CD4-positive, alpha-beta T cell (primary cell): ENCODE measurements at regions not wholly inside any gene's neighbourhood (a gene's known extent, or its start where the extent isn't known, plus 50 kb on each side); places are given as distances from the start of the nearest gene placed in this dataset.

Source experiments
- ATAC-seq: fragments of 200-7000 bp; cut with Tn5 transposase; one replicate; pipeline ENCODE4 v1.10.0; 2022; ENCODE audit warnings: mild to moderate bottlenecking; ENCODE audit not compliant: poor library complexity
- CTCF ChIA-PET: fragments of 350-600 bp; sonication (Branson Sonifier 250); formaldehyde crosslinking; loops from one replicate; lab custom pipeline; 2021; ENCODE audit warnings: antibody characterized with exemption, inconsistent platforms; lab: Charles Lee
- POLR2A ChIA-PET: fragments of 350-600 bp; sonication (Branson Sonifier 250); formaldehyde crosslinking; loops from one replicate; lab custom pipeline; 2021; ENCODE audit warnings: antibody characterized with exemption, inconsistent platforms; lab: Charles Lee
- DNase-seq, 14 experiments: peaks; one replicate each; pipeline ENCODE4 v3.0.0-alpha.2; 2013 to 2020; ENCODE audit warnings: mixed read lengths in 2 of 14
- H3K27ac ChIP-seq, 2 donors: one replicate each; pipeline versions ENCODE4 v1.5.1 to v1.7.0; 2013; ENCODE audit warnings: low read length in 2 of 2, low read depth in 1 of 2, mild to moderate bottlenecking in 1 of 2
- H3K27me3 ChIP-seq, 2 experiments: 1 replicate in 1 of 2; 2 replicates in 1 of 2; pipeline versions ENCODE4 v1.6.1 to v1.7.0; 2013; ENCODE audit warnings: low read length in 2 of 2, control low read depth in 1 of 2, mild to moderate bottlenecking in 1 of 2, moderate library complexity in 1 of 2; ENCODE audit not compliant: insufficient read depth in 2 of 2, control insufficient read depth in 1 of 2
- H3K36me3 ChIP-seq: one replicate; pipeline ENCODE4 v1.6.1; 2013; ENCODE audit warnings: low read length, control low read depth; ENCODE audit not compliant: insufficient read depth
- H3K4me1 ChIP-seq: one replicate; pipeline ENCODE4 v1.6.1; 2013; ENCODE audit warnings: low read length, control low read depth; ENCODE audit not compliant: insufficient read depth
- H3K4me3 ChIP-seq: one replicate; pipeline ENCODE4 v1.5.1; 2013; ENCODE audit warnings: mild to moderate bottlenecking, low read length, moderate library complexity
- H3K9me3 ChIP-seq, 2 experiments: 1 replicate in 1 of 2; 2 replicates in 1 of 2; pipeline versions ENCODE4 v1.6.1 to v1.7.0; 2013; ENCODE audit warnings: low read length in 2 of 2, mild to moderate bottlenecking in 2 of 2, control low read depth in 1 of 2, moderate library complexity in 1 of 2; ENCODE audit not compliant: control insufficient read depth in 1 of 2, insufficient read depth in 1 of 2
- H3K27ac Mint-ChIP-seq: one replicate; pipeline ENCODE4 v1.8.0; 2020; ENCODE audit warnings: mixed read lengths
- H3K27me3 Mint-ChIP-seq: one replicate; pipeline ENCODE4 v1.8.0; 2021; ENCODE audit warnings: mixed read lengths
- H3K36me3 Mint-ChIP-seq: one replicate; pipeline ENCODE4 v1.8.0; 2021; ENCODE audit warnings: low read depth, mixed read lengths
- H3K4me1 Mint-ChIP-seq: one replicate; pipeline ENCODE4 v1.8.0; 2021; ENCODE audit warnings: low read depth, mixed read lengths
- H3K4me3 Mint-ChIP-seq: one replicate; pipeline ENCODE4 v1.8.0; 2020; ENCODE audit warnings: mild to moderate bottlenecking, mixed read lengths
- H3K9me3 Mint-ChIP-seq: one replicate; pipeline ENCODE4 v1.8.0; 2020; ENCODE audit warnings: mixed read lengths
- intact Hi-C, 2 experiments: fragments of 100-400 bp; cut with DNase I in 1 of 2; cut with micrococcal nuclease in 1 of 2; formaldehyde crosslinking; loops; one replicate each; pipeline versions ENCODE4 v1.15.1 to v1.9.0; 2023 to 2025; cut with DNase I, micrococcal nuclease
- TF ChIP-seq, protein P1 (sequence below): fragments of 200-600 bp; IDR thresholded peaks from one replicate; pipeline ENCODE4 v1.8.0; 2022; ENCODE audit warnings: antibody characterized with exemption, mild to moderate bottlenecking

DNA sequence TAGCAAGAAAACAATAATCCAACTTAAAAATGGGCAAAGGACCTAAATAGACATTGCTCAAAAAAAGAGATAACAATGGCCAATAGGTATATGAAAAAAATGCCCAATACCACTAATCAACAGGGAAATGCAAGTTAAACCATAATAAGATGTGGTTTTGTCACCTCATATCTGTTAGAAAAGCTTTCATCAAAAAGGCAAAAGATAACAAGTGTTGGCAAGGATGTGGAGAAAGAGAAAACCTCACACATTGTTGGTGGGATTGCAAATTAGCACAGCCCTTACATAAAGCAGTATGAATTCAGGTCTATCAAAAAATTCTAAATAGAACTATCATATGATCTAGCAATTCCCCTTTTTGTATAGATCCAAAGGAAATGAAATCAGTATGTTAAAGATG lies 387.2 kb upstream of the DUSP10 start:
- POLR2A ChIA-PET = no interaction called here
- H3K27ac Mint-ChIP-seq = no peak overlapping the region
- CTCF ChIA-PET = no interaction called here
- no peaks in the 10 kb centered on the region for H3K4me1 ChIP-seq
- peaks cover 0 to 4% of the 10 kb centered on the region in 2 experiments for H3K9me3 ChIP-seq
- no peaks in the 10 kb centered on the region for H3K36me3 Mint-ChIP-seq
- no peaks in the 10 kb centered on the region for H3K27me3 Mint-ChIP-seq
- H3K36me3 ChIP-seq = no peaks in the 10 kb centered on the region
- no peak for ATAC-seq
- intact Hi-C loops = no loop called here
- no peaks in the 10 kb centered on the region for H3K9me3 Mint-ChIP-seq
- H3K4me1 Mint-ChIP-seq = no peaks in the 10 kb centered on the region
- TF ChIP-seq, protein P1, sequence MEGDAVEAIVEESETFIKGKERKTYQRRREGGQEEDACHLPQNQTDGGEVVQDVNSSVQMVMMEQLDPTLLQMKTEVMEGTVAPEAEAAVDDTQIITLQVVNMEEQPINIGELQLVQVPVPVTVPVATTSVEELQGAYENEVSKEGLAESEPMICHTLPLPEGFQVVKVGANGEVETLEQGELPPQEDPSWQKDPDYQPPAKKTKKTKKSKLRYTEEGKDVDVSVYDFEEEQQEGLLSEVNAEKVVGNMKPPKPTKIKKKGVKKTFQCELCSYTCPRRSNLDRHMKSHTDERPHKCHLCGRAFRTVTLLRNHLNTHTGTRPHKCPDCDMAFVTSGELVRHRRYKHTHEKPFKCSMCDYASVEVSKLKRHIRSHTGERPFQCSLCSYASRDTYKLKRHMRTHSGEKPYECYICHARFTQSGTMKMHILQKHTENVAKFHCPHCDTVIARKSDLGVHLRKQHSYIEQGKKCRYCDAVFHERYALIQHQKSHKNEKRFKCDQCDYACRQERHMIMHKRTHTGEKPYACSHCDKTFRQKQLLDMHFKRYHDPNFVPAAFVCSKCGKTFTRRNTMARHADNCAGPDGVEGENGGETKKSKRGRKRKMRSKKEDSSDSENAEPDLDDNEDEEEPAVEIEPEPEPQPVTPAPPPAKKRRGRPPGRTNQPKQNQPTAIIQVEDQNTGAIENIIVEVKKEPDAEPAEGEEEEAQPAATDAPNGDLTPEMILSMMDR = no peak
- no peak overlapping the region for H3K4me3 ChIP-seq
- peak in 1 of 14 experiments; percentile 54 for DNase-seq
- no peaks in the 10 kb centered on the region for H3K27me3 ChIP-seq
- no peak overlapping the region for H3K27ac ChIP-seq
- no peak overlapping the region for H3K4me3 Mint-ChIP-seq

GRCh38 chr1:222127526-222128152 lies 385.8 kb upstream of the DUSP10 start:
- Mint-ChIP-seq H3K36me3 (no peaks in the 10 kb centered on the region), H3K27me3 (no peaks in the 10 kb centered on the region), H3K4me3 (no peak overlapping the region), H3K9me3 (no peaks in the 10 kb centered on the region), H3K27ac (no peak overlapping the region), H3K4me1 (no peaks in the 10 kb centered on the region)
- Histone ChIP-seq H3K27ac (no peak overlapping the region), H3K27me3 (no peaks in the 10 kb centered on the region), H3K4me1 (no peaks in the 10 kb centered on the region), H3K36me3 (no peaks in the 10 kb centered on the region), H3K4me3 (no peak overlapping the region), H3K9me3 (no peaks in the 10 kb centered on the region)
- ChIA-PET CTCF (interaction anchor here (1.1 kb wide), 1 partner anchor 27 kb away, joined by 3 read pairs; no protein-coding TSS in a partner anchor), POLR2A (no interaction called here)
- TF ChIP-seq, protein P1 = no peak
- ATAC-seq (no peak), DNase-seq (no peak)
- intact Hi-C loops = no loop called here

DNA sequence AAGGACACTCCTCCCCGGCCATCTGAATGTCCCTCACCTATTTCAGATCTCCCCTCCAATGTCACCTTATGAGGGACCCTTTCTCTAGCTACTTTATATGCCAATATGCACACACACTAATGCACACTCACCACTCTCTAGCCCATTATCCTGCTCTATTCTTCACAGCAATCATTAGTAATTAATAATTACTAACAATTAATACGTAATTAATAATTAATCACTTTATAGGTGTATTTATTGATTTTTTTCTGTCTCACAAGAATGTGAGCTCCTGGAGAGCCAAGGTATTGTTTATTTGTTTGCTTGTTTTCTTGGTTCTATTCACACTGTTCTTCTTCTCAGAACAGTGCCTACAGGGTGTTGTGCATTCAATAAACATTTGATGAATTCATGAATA lies 385.2 kb upstream of the DUSP10 start:
- CTCF ChIA-PET = interaction anchor here (1.1 kb wide), 1 partner anchor 27 kb away, joined by 3 read pairs; no protein-coding TSS in a partner anchor
- no peaks in the 10 kb centered on the region for H3K27me3 Mint-ChIP-seq

More for the DNA sequence above, 385.2 kb upstream of the DUSP10 start:
- Histone ChIP-seq H3K27ac (no peak overlapping the region), H3K4me3 (no peak overlapping the region), H3K27me3 (no peaks in the 10 kb centered on the region), H3K9me3 (no peaks in the 10 kb centered on the region), H3K4me1 (no peaks in the 10 kb centered on the region), H3K36me3 (no peaks in the 10 kb centered on the region)
- ATAC-seq (no peak), DNase-seq (no peak)
- intact Hi-C loops = no loop called here
- Mint-ChIP-seq H3K27ac (no peak overlapping the region), H3K4me3 (no peak overlapping the region), H3K4me1 (no peaks in the 10 kb centered on the region), H3K9me3 (no peaks in the 10 kb centered on the region), H3K36me3 (no peaks in the 10 kb centered on the region)
- POLR2A ChIA-PET = no interaction called here
- TF ChIP-seq, protein P1 = no peak
